ENCODE measurements at regions not wholly inside any gene's neighbourhood (a gene's known extent, or its start where the extent isn't known, plus 50 kb on each side); places are given as distances from the start of the nearest gene placed in this dataset.

DNA sequence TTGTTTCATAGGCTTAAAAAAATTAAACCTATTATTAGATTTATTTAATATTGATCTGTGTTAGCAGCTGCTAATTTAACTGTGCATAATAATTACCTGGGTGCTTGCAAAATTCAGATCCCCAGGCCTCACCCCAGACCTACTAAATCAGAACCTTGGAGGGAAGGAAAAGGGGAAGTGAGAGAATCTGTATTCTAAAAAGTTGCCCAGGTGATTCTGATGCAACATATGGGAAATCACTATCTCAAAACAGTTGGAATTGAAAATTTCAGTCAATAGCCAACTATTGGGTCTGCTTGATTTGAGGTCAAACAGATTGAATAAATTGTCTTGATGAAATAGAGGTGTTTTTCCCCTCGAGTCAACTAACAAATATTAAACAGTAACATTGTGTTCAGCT is 538.5 kb upstream of the ADAMTS9 start:
- ATAC-seq (replicated peaks in 6 of 8) = no peak
- Histone ChIP-seq H3K27ac (no peak overlapping the region), H3K4me1 (replicated peaks in 1 of 2) (peaks cover 14 to 22% of the 10 kb centered on the region in 2 donors), H3K4me3 (no peak overlapping the region)
- 0 to 55% (median 37%) methylated on average over 1 of the region's 1 CpG; no CpG with 5 or more reads in 6 of the 10 experiments for WGBS, 10 experiments
- in situ Hi-C loops (cut with MboI; ENCODE audit: low pct_unique_long_range_greater_than_20kb in 2 of 9, low sequenced_read_pairs in 9 of 9, unreplicated experiment in 9 of 9) = loop anchor here in 2 of 9 experiments (25.0 kb wide), 1 partner anchor 689 kb away; no protein-coding TSS in a partner anchor

DNA sequence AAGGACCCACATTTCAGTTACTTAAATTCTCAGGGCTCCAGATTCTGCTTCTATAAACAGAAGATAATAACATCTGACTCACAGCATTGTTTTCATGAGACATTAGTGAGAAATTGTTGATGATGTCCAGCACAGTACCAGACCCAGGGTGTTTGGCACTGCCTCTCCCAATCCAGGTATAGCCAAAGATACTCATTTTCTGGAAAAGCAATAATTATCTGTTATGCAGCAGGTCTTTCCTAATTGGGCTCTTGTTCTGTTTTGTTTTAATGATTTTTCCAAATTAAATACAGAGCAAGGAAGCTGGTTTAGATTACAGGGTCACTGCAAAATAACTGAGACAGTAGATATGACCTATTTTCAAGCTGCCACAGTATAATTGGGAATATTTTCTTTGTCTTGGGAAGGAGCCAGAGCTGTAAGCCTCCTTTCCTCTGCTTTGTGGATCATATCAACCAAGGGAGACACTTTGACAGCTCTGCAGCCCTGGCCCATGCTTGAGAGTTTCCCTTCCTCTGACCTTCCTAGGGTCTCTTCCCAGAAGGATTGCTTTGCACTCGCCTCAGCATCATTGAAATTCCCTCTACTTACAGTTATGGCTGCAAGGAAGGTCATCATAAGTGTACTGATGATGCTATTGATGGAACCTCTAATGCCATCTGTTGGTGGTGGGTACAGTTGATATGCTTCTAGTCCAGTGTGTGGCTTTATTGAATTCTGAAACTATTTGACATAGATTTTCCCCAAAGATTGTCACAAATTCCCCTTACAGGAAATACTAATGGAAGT is 522.4 kb upstream of the ADAMTS9 start:
- Histone ChIP-seq H3K27ac (no peak overlapping the region), H3K4me3 (no peak overlapping the region), H3K4me1 (replicated peaks in 1 of 2) (no peaks in the 10 kb centered on the region)
- WGBS, 10 experiments = 0 to 100% (median 89%) methylated on average over 1 of the region's 1 CpG; no CpG with 5 or more reads in 5 of the 10 experiments
- in situ Hi-C loops (cut with MboI; ENCODE audit: low pct_unique_long_range_greater_than_20kb in 2 of 9, low sequenced_read_pairs in 9 of 9, unreplicated experiment in 9 of 9) = no loop called here
- no peak for ATAC-seq (replicated peaks in 6 of 8)

DNA sequence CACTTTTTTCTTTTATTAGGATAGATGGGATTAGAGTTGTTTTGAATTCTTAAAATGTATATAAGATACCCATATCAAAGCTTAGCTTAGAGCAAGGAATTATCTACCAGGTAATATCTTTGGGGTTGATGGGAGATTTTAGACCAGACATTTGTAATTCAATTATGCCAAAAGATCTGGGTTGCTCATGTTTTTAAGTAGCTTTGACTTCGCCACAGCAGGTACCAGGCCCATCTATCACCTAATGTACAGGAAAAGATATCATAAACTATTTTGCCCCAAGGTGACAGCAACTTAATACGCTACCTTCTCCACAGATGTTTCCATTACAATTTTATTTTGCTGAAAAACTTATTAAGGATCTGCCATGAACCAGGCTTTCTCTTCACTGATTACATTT is 514.6 kb upstream of the ADAMTS9 start:
- ATAC-seq (replicated peaks in 6 of 8) = no peak
- Histone ChIP-seq H3K4me3 (no peak overlapping the region), H3K4me1 (replicated peaks in 1 of 2) (peaks cover 19 to 43% of the 10 kb centered on the region in 2 donors), H3K27ac (no peak overlapping the region)
- in situ Hi-C loops (cut with MboI; ENCODE audit: low pct_unique_long_range_greater_than_20kb in 2 of 9, low sequenced_read_pairs in 9 of 9, unreplicated experiment in 9 of 9) = no loop called here
- 6 to 100% (median 97%) methylated on average over 1 to 2 of the region's 2 CpGs for WGBS, 10 experiments

DNA sequence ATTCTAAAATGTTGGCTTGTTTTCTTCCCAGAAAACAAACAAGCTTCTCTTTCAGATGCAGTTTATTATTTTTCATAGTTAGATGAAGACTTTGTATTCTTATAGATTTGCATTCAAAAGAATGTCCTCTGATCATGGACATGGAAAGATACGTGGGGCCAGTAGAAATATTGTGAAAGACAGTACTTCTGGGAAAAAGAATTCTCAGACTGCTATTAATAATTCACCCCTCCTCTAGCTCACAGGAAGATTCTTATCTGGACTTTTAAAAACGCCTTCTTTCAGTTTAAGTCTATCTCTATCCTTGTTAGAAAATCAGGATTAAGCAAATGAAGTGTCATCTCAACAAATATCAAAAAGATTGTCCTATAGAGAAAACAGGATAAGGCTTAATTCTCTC is 514.1 kb upstream of the ADAMTS9 start:
- no peak overlapping the region for H3K4me3 ChIP-seq
- in situ Hi-C loops (cut with MboI; ENCODE audit: low pct_unique_long_range_greater_than_20kb in 2 of 9, low sequenced_read_pairs in 9 of 9, unreplicated experiment in 9 of 9) = no loop called here
- H3K4me1 ChIP-seq (replicated peaks in 1 of 2) = peaks cover 19 to 48% of the 10 kb centered on the region in 2 donors
- 9 to 100% (median 67%) methylated on average over 1 to 2 of the region's 2 CpGs; no CpG with 5 or more reads in 1 of the 10 experiments for WGBS, 10 experiments
- no peak for ATAC-seq (replicated peaks in 6 of 8)
- H3K27ac ChIP-seq = no peak overlapping the region

DNA sequence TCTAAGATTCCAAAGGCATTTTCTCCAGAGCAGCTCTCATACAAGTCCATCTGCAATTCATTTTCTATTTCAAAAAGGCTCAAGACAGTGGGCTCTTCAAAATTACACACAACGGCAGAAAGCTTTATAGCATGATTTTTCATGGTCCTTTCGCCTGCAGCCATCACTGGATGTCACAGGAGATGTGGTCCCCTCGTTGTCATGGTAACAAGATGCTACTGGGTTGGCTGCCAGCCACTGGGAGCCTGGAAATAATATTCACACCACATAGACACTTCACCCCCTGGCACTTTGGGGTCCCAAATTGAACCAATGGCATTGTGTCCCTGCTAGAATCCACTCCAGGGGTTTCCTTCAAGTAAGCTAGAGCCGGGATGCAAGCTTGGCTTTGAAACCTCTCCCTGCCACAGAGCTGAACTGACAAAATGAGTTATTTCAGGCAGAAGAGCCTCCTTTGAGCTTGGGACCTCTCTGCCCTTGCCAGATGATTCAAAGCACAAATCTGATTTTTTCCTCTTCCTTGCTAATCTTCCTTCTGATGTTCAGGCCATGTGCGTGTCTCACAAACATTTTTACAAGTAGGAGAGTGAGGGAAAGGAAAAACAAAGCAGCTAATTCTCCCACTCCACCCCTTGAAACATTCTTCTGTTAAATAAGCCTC is 512.6 kb upstream of the ADAMTS9 start:
- H3K4me1 ChIP-seq (replicated peaks in 1 of 2) = peaks cover 20 to 63% of the 10 kb centered on the region in 2 donors
- in situ Hi-C loops (cut with MboI; ENCODE audit: low pct_unique_long_range_greater_than_20kb in 2 of 9, low sequenced_read_pairs in 9 of 9, unreplicated experiment in 9 of 9) = no loop called here
- peak in 5 of 8 experiments; percentile 69 to 83 (median 75) for ATAC-seq (replicated peaks in 6 of 8)
- WGBS, 10 experiments = 0 to 80% (median 40%) methylated on average over 1 to 5 of the region's 5 CpGs
- no peak overlapping the region for H3K4me3 ChIP-seq
- peak overlapping the region in 1 of 2 donors; percentile 48 for H3K27ac ChIP-seq

DNA sequence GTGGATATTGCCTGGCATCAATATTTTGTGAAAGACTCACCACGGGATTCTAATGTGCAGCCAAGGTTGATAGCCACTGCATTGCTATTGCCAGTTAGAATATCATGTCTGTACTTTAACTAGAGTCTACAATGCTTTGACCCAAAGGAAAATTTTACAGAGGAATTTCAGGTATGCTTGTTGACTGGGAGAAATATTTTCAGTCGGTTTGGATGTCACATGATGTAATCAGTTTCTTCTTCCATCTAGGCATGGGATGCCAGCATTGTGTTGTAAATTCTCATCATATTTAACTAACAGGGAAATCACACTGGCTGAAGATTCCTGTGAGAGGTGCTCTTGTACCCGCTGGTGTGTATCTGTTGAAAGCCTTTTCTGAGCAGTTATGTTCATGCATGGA is 508.9 kb upstream of the ADAMTS9 start:
- Histone ChIP-seq H3K4me1 (replicated peaks in 1 of 2) (peaks cover 21 to 68% of the 10 kb centered on the region in 2 donors), H3K4me3 (no peak overlapping the region), H3K27ac (no peak overlapping the region)
- no peak for ATAC-seq (replicated peaks in 6 of 8)
- in situ Hi-C loops (cut with MboI; ENCODE audit: low pct_unique_long_range_greater_than_20kb in 2 of 9, low sequenced_read_pairs in 9 of 9, unreplicated experiment in 9 of 9) = no loop called here
- 0 to 100% (median 62%) methylated on average over 1 to 3 of the region's 3 CpGs for WGBS, 10 experiments

DNA sequence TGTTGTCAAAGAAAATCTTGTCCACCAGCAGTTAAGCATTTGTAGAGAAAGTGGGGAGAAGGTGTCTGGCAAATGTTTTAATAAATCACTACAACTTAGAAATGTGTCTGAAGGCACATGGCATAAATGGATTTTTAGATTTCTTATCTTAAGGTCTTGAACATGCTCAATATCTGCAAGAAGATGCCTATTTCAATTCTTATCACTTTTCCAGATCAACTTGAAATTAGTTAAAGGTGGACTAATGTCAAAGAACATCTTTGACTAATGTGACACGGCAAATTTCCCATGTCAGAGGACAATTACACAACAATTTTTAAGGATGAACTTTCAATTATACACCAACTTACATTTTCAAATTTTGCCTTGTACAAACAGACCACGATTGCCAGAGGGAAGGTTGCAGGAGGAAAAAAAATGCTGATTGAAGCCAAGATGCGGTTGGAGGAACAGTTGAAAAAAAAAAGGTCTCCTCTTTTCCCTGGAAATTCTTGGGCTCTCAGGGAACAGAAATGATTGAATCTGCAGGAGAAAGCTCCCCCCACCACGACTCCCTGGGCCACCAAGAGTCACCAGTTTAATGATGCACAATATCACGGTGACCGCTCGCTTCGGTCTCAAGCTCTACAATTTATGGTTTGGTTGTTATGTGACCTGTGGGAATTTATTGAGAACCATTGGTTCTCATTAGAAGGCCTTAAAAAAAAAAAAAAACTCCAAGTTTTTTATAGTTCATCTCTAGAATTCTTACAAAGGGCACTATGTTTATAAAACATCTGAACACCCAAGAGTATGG is 507.6 kb upstream of the ADAMTS9 start:
- Histone ChIP-seq H3K4me3 (no peak overlapping the region), H3K4me1 (replicated peaks in 1 of 2) (peaks cover 11 to 55% of the 10 kb centered on the region in 2 donors), H3K27ac (no peak overlapping the region)
- in situ Hi-C loops (cut with MboI; ENCODE audit: low pct_unique_long_range_greater_than_20kb in 2 of 9, low sequenced_read_pairs in 9 of 9, unreplicated experiment in 9 of 9) = no loop called here
- whole genome bisulfite sequencing, 10 experiments = 20 to 80% (median 67%) methylated on average over 1 to 8 of the region's 8 CpGs
- peak in 3 of 8 experiments; percentile 39 to 52 (median 51) for ATAC-seq (replicated peaks in 6 of 8)

DNA sequence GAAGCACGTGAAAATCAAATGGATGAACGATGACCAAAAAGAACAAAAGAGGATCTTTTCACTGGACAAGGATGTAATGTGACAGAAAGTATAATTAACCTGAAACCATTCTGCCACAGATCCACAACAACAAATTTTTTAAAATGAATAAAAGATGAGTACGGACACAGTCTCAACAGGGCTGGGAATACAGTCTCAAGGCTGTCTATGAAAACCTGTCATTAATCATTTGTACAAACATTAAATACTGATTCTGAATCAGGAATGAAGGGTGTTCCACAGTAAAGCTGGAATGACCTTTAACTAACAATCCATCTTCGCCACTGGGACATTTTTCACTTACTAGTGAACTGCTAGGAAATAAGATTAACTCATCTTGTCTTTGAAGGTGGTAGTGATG is 506.9 kb upstream of the ADAMTS9 start:
- Histone ChIP-seq H3K4me1 (replicated peaks in 1 of 2) (peaks cover 5 to 49% of the 10 kb centered on the region in 2 donors), H3K4me3 (no peak overlapping the region), H3K27ac (no peak overlapping the region)
- ATAC-seq (replicated peaks in 6 of 8) = peak in 4 of 8 experiments; percentile 21 to 85 (median 52)
- 34 to 96% (median 86%) methylated on average over 2 to 4 of the region's 4 CpGs; no CpG with 5 or more reads in 1 of the 10 experiments for WGBS, 10 experiments
- in situ Hi-C loops (cut with MboI; ENCODE audit: low pct_unique_long_range_greater_than_20kb in 2 of 9, low sequenced_read_pairs in 9 of 9, unreplicated experiment in 9 of 9) = no loop called here

DNA sequence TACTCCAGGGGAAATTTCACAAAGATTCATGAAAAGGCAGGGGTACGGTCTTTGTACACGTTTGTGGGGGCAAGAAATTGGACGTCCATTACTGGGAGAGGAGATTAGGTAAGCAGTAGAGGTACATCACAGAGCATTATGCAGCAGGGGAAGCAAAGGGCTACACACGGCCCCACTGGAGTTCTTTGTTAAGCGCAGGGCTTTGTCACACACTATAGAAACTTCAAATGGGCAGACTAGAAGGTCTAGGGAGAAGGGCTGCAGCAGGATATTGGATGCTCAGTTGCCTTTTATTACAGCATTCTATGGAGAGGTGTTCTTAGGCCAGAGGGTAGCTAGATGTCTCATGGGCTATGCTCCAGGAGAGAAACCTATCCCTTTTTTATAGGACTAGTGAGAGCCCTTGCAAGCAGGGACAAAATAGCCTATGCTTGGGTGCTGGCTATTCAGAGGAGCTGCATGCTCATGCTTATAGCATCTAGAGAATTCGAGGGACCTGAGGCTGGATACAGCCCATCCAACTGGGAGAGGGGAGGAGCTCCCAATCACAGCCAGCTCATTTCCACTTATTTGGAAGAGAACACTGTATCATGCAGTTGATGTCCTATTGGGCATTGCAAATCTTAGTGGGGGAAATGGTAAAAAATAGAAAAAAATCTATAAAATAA is 506.4 kb upstream of the ADAMTS9 start:
- ATAC-seq (replicated peaks in 6 of 8) = peak in 1 of 8 experiments; percentile 25
- in situ Hi-C loops (cut with MboI; ENCODE audit: low pct_unique_long_range_greater_than_20kb in 2 of 9, low sequenced_read_pairs in 9 of 9, unreplicated experiment in 9 of 9) = no loop called here
- peaks cover 3 to 43% of the 10 kb centered on the region in 2 donors for H3K4me1 ChIP-seq (replicated peaks in 1 of 2)
- H3K4me3 ChIP-seq = no peak overlapping the region
- no peak overlapping the region for H3K27ac ChIP-seq
- WGBS, 10 experiments = 44 to 83% (median 73%) methylated on average over 1 to 6 of the region's 6 CpGs; no CpG with 5 or more reads in 4 of the 10 experiments

DNA sequence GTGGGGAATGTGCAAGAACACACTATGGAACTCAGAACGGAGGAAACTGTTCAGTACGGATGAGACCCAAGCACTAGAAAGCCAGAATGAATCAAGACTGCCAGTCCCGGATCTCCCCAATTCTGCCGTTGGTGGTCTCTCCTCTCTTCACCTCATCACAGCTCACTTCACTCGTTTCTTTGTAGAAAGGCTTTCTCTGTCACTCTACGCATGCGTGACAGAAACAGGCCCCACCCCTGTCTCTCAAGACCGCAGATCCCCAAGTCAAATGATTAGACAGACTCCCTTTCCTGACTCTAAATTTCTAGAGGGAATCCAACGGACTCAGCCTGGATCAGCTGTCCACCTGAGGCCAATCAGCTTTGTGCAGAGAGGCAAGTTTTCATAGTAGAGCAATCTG is 505.7 kb upstream of the ADAMTS9 start:
- 77 to 100% (median 85%) methylated on average over 1 to 7 of the region's 9 CpGs; no CpG with 5 or more reads in 2 of the 10 experiments for WGBS, 10 experiments
- in situ Hi-C loops (cut with MboI; ENCODE audit: low pct_unique_long_range_greater_than_20kb in 2 of 9, low sequenced_read_pairs in 9 of 9, unreplicated experiment in 9 of 9) = no loop called here
- Histone ChIP-seq H3K4me3 (no peak overlapping the region), H3K27ac (no peak overlapping the region), H3K4me1 (replicated peaks in 1 of 2) (peaks cover 2 to 40% of the 10 kb centered on the region in 2 donors)
- no peak for ATAC-seq (replicated peaks in 6 of 8)

DNA sequence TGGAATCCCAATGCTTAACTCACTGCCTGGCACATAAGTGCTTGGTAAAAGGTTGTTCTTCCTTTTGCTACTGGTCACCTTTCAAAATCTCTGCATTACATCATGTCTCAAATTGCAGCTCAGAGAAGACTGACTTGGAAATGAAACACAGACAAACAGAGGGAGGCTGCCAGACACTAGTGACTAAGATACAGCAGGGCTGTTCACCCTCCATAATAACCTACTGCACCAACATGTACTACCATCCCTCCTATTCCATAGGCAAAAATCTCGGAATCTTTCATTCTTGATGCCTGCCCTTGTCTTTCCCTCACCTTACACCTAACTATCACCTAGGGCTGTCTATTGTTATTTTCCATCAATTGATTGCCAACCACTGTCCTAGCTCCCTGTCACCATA is 502.3 kb upstream of the ADAMTS9 start:
- peaks cover 0 to 8% of the 10 kb centered on the region in 2 donors for H3K4me1 ChIP-seq (replicated peaks in 1 of 2)
- ATAC-seq (replicated peaks in 6 of 8) = no peak
- in situ Hi-C loops (cut with MboI; ENCODE audit: low pct_unique_long_range_greater_than_20kb in 2 of 9, low sequenced_read_pairs in 9 of 9, unreplicated experiment in 9 of 9) = no loop called here

DNA sequence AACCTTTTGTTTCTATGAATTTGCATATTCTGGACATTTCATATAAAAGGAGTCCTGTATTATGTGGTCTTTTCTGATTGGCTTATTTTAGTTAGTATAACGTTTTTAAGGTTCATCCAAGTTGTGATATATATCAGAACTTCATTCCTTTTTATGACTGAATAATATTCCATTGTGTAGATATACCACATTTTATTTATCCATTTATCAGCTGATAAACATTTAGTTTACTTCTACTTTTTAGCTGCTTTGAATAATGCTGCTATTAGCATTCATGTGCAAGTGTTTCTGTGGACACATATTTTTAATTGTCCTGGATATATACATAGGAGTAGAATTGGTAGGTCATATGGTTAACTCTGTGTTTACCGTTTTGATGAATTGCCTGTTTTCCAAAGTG is 498.5 kb upstream of the ADAMTS9 start:
- H3K27ac ChIP-seq = no peak overlapping the region
- no peak for ATAC-seq (replicated peaks in 6 of 8)
- no peak overlapping the region for H3K4me3 ChIP-seq
- WGBS, 10 experiments = 0 to 100% (median 61%) methylated on average over 1 to 2 of the region's 2 CpGs; no CpG with 5 or more reads in 2 of the 10 experiments
- H3K4me1 ChIP-seq (replicated peaks in 1 of 2) = peaks cover 0 to 3% of the 10 kb centered on the region in 2 donors
- in situ Hi-C loops (cut with MboI; ENCODE audit: low pct_unique_long_range_greater_than_20kb in 2 of 9, low sequenced_read_pairs in 9 of 9, unreplicated experiment in 9 of 9) = no loop called here

More for the DNA sequence above, 502.3 kb upstream of the ADAMTS9 start:
- 0 to 100% (median 22%) methylated on average over 1 of the region's 1 CpG; no CpG with 5 or more reads in 5 of the 10 experiments for WGBS, 10 experiments
- Histone ChIP-seq H3K27ac (no peak overlapping the region), H3K4me3 (no peak overlapping the region)
